Astrocyte (in vitro differentiated cells and primary cell): ENCODE measurements at regions not wholly inside any gene's neighbourhood (a gene's known extent, or its start where the extent isn't known, plus 50 kb on each side); places are given as distances from the start of the nearest gene placed in this dataset.

Experiments
- CTCF ChIP-seq: IDR thresholded peaks from 2 replicates; pipeline ENCODE4 v1.5.1; 2011; ENCODE audit warnings: low read depth, mild to moderate bottlenecking, inconsistent platforms, low read length, moderate library complexity; ENCODE audit not compliant: insufficient read depth
- EZH2 ChIP-seq: IDR thresholded peaks from 2 replicates; pipeline ENCODE4 v1.6.1; 2012; ENCODE audit warnings: mild to moderate bottlenecking, low read length, inconsistent platforms; ENCODE audit not compliant: insufficient read depth

- no peak for TF ChIP-seq CTCF
- no peak for TF ChIP-seq EZH2
These were observed 338.4 kb downstream of the SOCS6 start for GRCh38 chr18:70627182-70627802.
